GM12873 (cell line): ENCODE measurements at regions not wholly inside any gene's neighbourhood (a gene's known extent, or its start where the extent isn't known, plus 50 kb on each side); places are given as distances from the start of the nearest gene placed in this dataset.

Source experiments
- TF ChIP-seq, protein P1 (sequence below): IDR thresholded peaks from 2 replicates; pipeline ENCODE4 v1.5.1; 2012; ENCODE audit warnings: low read depth, mild to moderate bottlenecking, moderate library complexity, low read length, control low read depth; ENCODE audit not compliant: insufficient read depth; ENCODE audit errors: missing control alignments

DNA sequence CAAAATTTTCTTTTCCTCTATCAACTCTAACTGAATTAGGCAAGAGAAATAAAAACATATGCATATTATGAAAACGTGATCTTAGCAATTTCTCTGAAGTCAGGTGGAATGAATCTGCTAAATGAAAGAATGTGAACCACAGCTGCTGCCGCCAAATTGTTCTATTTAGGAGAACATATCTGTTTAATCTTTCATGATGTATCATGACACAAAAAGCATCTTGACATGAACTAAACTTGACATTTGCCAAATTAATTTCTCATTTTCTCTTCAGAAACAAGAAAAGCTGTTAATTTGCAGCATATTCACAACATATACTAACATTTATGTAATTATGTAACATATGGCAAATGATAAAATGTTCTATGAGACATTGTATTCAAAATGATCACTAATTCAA lies 1237.9 kb downstream of the TECRL start:
- TF ChIP-seq, protein P1, sequence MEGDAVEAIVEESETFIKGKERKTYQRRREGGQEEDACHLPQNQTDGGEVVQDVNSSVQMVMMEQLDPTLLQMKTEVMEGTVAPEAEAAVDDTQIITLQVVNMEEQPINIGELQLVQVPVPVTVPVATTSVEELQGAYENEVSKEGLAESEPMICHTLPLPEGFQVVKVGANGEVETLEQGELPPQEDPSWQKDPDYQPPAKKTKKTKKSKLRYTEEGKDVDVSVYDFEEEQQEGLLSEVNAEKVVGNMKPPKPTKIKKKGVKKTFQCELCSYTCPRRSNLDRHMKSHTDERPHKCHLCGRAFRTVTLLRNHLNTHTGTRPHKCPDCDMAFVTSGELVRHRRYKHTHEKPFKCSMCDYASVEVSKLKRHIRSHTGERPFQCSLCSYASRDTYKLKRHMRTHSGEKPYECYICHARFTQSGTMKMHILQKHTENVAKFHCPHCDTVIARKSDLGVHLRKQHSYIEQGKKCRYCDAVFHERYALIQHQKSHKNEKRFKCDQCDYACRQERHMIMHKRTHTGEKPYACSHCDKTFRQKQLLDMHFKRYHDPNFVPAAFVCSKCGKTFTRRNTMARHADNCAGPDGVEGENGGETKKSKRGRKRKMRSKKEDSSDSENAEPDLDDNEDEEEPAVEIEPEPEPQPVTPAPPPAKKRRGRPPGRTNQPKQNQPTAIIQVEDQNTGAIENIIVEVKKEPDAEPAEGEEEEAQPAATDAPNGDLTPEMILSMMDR, result no peak

DNA sequence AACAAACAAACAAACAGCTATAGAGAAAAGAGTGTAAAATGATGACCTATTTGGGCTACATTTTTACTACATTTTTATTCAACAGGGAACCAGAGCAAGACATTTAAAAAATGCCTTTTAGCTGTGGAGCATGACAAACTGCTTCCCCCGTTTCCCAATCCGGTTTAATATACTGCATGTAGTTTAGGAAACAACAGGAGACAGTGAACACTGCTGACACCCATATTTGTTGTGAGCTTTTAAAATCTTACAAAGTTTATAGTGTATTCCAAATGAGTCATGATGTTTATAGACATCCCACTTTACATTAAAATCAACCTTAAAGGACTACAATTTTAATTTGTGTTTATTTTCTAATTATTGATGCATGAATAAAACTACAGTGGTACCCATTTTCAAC lies 1238.3 kb downstream of the TECRL start:
- TF ChIP-seq, protein P1, result no peak

DNA sequence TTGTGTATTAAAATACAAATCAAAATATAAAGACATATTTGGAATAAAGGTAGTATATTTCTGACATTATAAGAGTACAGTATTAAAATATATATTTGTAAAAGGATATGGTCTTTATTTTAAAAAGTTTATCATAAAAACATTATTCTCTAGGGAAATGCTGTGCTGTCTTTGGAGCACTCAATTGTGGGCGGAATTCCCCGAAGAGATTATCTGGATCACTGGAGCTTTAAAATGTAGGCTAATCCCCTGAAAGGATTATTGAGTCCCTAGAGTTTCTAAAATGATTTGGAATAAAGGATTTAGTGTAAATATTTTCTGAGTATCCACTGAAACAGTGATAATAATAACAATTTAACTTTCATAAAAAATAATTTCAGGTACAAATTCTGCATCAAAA lies 1239.4 kb downstream of the TECRL start:
- TF ChIP-seq, protein P1, result no peak

DNA sequence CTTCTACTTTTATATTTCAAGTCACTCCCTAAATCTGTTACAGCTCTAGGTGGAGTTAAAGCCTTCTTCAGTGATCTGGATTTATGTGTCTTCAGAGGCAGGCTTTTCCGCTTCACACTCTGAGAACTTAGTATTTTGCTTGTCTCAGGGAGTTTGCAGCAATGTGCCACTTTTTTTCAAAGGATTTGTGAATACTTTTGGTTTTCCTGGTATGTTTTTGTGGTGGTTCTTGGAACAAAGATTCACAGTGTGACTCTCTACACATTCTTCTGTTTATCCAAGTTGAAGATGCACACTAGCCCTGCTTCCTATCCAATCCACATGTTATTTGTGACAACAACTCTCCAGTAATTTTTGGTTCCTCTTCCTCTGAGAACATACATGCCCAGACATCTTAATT lies 1253.7 kb downstream of the TECRL start:
- TF ChIP-seq, protein P1, result no peak

DNA sequence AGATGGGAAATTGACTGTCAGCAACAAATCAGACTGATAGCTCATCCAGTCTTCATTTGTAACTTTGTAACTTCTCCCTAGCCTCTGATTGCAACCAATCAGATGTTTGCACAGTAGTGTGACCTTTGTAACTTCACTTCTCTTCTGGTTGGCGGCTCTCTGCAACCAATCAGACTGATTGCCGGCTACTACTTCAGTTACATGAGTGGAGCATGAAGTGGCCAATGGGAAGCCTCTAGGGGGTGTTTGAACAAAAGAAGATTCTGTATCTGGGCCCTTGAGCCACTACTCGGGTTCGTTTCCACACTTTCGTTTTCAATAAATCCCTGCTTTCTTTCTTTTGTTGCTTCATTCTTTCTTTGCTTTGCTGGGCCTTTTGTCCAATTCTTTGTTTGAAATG lies 1285.8 kb downstream of the TECRL start:
- TF ChIP-seq, protein P1, result no peak

DNA sequence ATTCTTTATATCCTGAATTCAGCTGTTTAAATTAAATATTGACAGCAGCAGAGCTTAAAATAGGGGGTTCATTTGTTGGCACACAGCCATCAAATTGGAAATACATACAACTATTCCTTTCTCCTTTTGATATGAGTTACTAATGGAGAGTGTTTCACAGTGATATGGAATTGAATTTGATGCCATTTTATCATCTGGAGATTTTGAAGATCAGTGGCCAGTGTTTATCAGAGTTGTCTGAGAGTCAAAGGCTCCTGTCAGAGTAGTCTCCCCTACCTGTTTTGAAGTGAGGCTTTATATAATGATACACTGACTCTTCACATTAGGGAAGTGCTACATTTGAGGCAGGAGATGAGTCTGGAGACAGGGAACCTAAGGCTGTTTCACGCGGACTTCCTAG lies 1286.3 kb downstream of the TECRL start:
- TF ChIP-seq, protein P1, result no peak

DNA sequence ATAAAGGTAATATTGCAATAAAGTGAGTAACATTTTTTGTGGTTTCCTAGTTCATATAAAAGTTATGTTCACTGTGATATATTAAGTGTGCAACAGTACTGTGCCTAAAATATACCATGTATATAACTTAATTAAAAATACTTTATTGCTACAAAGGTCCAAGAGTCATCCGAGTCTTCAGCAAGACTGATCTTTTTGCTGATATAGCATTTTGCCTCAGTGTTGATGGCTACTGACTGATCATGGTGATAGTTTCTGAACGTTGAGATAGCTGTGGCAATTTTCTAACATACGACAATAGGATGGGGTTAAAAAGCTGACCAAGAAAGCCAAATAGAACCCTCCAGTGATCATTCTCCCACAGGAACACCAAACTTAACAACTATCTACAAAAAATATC lies 1302.7 kb downstream of the TECRL start:
- TF ChIP-seq, protein P1, result no peak
